HEK293 (cell line): ENCODE measurements at regions not wholly inside any gene's neighbourhood (a gene's known extent, or its start where the extent isn't known, plus 50 kb on each side); places are given as distances from the start of the nearest gene placed in this dataset.

Source experiments
- ZNF211 ChIP-seq: fragments of 450-650 bp; formaldehyde crosslinking; IDR thresholded peaks from 2 replicates; pipeline ENCODE4 v1.5.1; 2016; ENCODE audit warnings: low read depth, missing biosample characterization, missing genetic modification characterization
- ZNF239 ChIP-seq: fragments of 450-650 bp; formaldehyde crosslinking; IDR thresholded peaks from 2 replicates; pipeline ENCODE4 v1.5.1; 2016; ENCODE audit warnings: missing biosample characterization, missing genetic modification characterization
- ZNF274 ChIP-seq, 2 experiments: fragments of 200-500 bp in 1 of 2; fragments of 450-650 bp in 1 of 2; sonication (Bioruptor generic) in 1 of 2; formaldehyde crosslinking in 1 of 2; IDR thresholded peaks; 2 replicates each; pipeline versions ENCODE4 v1.5.1 to v1.6.1; 2014 to 2016; ENCODE audit warnings: borderline replicate concordance in 1 of 2, inconsistent platforms in 1 of 2, low read length in 1 of 2, missing biosample characterization in 1 of 2, missing genetic modification characterization in 1 of 2
- ZNF660 ChIP-seq: fragments of 450-650 bp; IDR thresholded peaks from 2 replicates; pipeline ENCODE4 v1.5.1; 2018; ENCODE audit warnings: missing biosample characterization, mild to moderate bottlenecking, missing genetic modification characterization
- ZNF843 ChIP-seq: fragments of 450-650 bp; formaldehyde crosslinking; IDR thresholded peaks from 2 replicates; pipeline ENCODE4 v1.5.1; 2016; ENCODE audit warnings: missing biosample characterization, missing genetic modification characterization
- TF ChIP-seq, protein P1 (sequence below): fragments of 450-650 bp; formaldehyde crosslinking; IDR thresholded peaks from 2 replicates; pipeline ENCODE4 v1.5.1; 2016; ENCODE audit warnings: missing biosample characterization, missing genetic modification characterization
- TF ChIP-seq, protein P2 (sequence below): fragments of 450-650 bp; formaldehyde crosslinking; IDR thresholded peaks from 2 replicates; pipeline ENCODE4 v1.5.1; 2016; ENCODE audit warnings: missing biosample characterization, missing genetic modification characterization
- TF ChIP-seq, protein P3 (sequence below): fragments of 450-650 bp; formaldehyde crosslinking; IDR thresholded peaks from 2 replicates; pipeline ENCODE4 v1.5.1; 2016; ENCODE audit warnings: missing biosample characterization, missing genetic modification characterization
- TF ChIP-seq, protein P4 (sequence below): fragments of 450-650 bp; formaldehyde crosslinking; IDR thresholded peaks from 2 replicates; pipeline ENCODE4 v1.5.1; 2017; ENCODE audit warnings: missing biosample characterization, missing genetic modification characterization
- TF ChIP-seq, protein P5 (sequence below): fragments of 450-650 bp; formaldehyde crosslinking; optimal IDR thresholded peaks from 2 replicates; pipeline ENCODE3; 2016; ENCODE audit warnings: missing biosample characterization, mild to moderate bottlenecking, missing genetic modification characterization

DNA sequence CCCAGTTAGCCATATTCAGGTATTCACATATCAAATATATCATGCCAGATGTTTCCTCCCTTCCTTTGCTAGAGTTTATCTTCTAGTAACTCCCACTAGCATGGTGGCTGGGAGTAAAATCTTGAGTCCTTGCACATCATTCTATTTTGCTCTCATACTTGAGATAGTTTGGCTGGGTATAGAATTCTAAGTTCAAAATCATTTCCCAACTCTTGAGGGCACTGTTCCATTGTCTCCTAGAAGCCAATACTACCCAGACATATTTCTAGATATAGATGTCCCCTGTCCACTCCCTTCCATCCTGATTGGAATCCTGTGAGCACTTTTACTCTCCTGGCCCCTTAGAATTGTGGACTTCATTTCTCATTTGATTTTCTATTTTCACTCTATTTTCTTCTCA, 104.7 kb downstream of the ZFP64 start:
- no peak for TF ChIP-seq ZNF239 (tag by site-specific recombination)
- TF ChIP-seq, protein P1, sequence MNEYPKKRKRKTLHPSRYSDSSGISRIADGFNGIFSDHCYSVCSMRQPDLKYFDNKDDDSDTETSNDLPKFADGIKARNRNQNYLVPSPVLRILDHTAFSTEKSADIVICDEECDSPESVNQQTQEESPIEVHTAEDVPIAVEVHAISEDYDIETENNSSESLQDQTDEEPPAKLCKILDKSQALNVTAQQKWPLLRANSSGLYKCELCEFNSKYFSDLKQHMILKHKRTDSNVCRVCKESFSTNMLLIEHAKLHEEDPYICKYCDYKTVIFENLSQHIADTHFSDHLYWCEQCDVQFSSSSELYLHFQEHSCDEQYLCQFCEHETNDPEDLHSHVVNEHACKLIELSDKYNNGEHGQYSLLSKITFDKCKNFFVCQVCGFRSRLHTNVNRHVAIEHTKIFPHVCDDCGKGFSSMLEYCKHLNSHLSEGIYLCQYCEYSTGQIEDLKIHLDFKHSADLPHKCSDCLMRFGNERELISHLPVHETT (tag by site-specific recombination) = no peak
- TF ChIP-seq ZNF211 (tag by site-specific recombination) = no peak
- TF ChIP-seq ZNF843 (tag by site-specific recombination) = no peak
- TF ChIP-seq, protein P2, sequence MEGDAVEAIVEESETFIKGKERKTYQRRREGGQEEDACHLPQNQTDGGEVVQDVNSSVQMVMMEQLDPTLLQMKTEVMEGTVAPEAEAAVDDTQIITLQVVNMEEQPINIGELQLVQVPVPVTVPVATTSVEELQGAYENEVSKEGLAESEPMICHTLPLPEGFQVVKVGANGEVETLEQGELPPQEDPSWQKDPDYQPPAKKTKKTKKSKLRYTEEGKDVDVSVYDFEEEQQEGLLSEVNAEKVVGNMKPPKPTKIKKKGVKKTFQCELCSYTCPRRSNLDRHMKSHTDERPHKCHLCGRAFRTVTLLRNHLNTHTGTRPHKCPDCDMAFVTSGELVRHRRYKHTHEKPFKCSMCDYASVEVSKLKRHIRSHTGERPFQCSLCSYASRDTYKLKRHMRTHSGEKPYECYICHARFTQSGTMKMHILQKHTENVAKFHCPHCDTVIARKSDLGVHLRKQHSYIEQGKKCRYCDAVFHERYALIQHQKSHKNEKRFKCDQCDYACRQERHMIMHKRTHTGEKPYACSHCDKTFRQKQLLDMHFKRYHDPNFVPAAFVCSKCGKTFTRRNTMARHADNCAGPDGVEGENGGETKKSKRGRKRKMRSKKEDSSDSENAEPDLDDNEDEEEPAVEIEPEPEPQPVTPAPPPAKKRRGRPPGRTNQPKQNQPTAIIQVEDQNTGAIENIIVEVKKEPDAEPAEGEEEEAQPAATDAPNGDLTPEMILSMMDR (tag by site-specific recombination) = no peak
- TF ChIP-seq, protein P3, sequence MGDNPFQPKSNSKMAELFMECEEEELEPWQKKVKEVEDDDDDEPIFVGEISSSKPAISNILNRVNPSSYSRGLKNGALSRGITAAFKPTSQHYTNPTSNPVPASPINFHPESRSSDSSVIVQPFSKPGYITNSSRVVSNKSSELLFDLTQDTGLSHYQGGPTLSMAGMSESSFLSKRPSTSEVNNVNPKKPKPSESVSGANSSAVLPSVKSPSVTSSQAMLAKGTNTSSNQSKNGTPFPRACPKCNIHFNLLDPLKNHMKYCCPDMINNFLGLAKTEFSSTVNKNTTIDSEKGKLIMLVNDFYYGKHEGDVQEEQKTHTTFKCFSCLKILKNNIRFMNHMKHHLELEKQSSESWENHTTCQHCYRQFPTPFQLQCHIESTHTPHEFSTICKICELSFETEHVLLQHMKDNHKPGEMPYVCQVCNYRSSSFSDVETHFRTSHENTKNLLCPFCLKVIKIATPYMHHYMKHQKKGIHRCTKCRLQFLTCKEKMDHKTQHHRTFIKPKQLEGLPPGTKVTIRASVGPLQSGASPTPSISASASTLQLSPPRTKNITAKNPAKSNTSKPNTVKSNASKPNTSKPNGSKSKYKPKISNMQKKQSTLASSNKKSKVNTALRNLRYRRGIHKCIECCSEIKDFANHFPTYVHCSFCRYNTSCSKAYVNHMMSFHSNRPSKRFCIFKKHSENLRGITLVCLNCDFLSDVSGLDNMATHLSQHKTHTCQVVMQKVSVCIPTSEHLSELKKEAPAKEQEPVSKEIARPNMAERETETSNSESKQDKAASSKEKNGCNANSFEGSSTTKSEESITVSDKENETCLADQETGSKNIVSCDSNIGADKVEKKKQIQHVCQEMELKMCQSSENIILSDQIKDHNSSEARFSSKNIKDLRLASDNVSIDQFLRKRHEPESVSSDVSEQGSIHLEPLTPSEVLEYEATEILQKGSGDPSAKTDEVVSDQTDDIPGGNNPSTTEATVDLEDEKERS (tag by site-specific recombination) = no peak
- TF ChIP-seq, protein P4, sequence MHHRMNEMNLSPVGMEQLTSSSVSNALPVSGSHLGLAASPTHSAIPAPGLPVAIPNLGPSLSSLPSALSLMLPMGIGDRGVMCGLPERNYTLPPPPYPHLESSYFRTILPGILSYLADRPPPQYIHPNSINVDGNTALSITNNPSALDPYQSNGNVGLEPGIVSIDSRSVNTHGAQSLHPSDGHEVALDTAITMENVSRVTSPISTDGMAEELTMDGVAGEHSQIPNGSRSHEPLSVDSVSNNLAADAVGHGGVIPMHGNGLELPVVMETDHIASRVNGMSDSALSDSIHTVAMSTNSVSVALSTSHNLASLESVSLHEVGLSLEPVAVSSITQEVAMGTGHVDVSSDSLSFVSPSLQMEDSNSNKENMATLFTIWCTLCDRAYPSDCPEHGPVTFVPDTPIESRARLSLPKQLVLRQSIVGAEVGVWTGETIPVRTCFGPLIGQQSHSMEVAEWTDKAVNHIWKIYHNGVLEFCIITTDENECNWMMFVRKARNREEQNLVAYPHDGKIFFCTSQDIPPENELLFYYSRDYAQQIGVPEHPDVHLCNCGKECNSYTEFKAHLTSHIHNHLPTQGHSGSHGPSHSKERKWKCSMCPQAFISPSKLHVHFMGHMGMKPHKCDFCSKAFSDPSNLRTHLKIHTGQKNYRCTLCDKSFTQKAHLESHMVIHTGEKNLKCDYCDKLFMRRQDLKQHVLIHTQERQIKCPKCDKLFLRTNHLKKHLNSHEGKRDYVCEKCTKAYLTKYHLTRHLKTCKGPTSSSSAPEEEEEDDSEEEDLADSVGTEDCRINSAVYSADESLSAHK = no peak
- TF ChIP-seq ZNF274 (IDR thresholded peaks at IDR 0.05; ENCODE audit: low read length) = no peak
- no peak for TF ChIP-seq ZNF274 (tag by site-specific recombination; IDR thresholded peaks at IDR 0.05; ENCODE audit: borderline replicate concordance)
- TF ChIP-seq ZNF660 (tag by site-specific recombination) = no peak
- TF ChIP-seq, protein P5, sequence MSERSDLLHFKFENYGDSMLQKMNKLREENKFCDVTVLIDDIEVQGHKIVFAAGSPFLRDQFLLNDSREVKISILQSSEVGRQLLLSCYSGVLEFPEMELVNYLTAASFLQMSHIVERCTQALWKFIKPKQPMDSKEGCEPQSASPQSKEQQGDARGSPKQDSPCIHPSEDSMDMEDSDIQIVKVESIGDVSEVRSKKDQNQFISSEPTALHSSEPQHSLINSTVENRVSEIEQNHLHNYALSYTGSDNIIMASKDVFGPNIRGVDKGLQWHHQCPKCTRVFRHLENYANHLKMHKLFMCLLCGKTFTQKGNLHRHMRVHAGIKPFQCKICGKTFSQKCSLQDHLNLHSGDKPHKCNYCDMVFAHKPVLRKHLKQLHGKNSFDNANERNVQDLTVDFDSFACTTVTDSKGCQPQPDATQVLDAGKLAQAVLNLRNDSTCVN = no peak
